ENCODE measurements at regions not wholly inside any gene's neighbourhood (a gene's known extent, or its start where the extent isn't known, plus 50 kb on each side); places are given as distances from the start of the nearest gene placed in this dataset.
"Not testable (repeated sequence)": the region's sequence is repeated elsewhere in the genome, so short reads cannot be mapped to it uniquely, and the experiment has no call there.

DNA sequence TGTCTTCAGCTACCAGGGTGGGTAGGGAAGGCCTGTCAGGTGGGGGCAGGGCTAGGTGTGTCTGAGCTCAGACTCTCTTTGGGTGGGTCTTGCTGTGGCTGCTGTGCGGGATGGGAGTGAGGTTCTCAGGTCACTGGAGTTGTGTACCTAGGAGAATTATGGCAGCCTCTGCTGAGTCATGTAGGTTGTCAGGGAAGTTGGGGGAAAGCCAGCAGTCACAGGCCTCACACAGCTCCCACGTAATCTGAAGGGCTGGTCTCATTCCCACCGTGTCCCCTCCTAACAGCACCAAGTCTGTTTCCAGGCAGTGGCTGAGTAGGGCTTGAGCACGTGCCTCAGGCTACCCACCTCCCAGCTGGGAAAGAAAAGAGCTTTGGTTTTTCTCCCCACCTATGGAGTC lies 67.0 kb downstream of the CHCHD4 start:
- no peak for DNase-seq (ENCODE audit: low read depth in 4 of 4, low spot score in 3 of 4)

DNA sequence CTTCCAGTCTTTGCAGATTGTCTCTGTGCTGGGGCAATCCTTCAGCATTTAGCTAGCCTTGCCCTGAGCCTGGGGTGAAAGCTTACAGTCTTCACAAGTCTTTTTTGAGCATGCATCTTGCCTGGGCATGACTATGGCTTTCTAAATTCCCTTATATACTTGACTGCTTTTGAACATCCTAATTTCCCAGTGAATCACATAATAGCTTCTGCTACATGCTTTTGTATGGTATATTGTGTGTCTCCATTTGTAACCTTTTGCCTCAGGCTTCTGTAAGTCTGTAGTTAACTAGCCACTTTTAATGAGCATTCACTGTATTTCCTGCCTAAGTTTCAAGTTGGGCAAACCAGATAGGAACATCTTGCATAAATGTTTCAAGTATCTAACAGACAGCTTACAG lies 76.8 kb downstream of the CHCHD4 start:
- DNase-seq (ENCODE audit: low read depth in 4 of 4, low spot score in 3 of 4): no peak

DNA sequence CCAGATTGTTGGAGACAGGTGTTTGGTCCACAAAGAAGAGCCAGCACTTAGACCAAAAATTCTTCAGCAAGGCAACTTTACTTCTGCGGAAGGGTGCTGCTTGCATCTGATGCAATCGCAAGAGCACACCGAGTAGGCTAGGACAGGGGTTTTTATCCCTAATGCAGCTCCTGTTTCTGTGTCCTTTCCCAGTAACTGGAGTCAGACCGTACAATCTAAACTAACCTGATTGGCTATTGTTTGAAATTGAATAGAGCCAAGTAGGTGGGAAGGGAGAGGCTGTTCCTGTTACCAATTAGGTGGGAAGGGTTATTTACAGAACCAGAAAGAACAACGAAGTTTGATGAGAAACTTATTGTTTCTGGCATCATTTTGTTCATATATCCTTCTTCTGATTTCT lies 77.6 kb downstream of the CHCHD4 start:
- no peak for DNase-seq (ENCODE audit: low read depth in 4 of 4, low spot score in 3 of 4)

DNA sequence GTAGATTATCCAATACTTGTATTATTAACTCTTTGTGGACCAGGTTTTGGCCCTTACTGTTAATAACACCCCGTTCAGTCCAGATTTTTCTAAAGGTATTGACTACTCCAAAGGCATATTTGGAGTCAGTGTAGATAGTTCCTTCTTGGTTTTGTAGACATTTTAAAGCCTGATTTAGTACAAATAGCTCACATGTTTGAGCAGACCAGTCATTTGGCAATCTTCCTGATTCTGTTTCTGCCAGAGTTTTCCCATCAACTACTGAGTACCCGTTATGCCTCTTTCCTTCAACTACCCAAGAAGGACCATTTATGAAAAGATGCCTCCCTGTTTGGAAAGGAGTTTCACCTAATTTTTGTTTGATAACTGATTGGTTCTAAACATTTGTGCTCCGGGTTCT lies 82.0 kb downstream of the CHCHD4 start:
- DNase-seq (ENCODE audit: low read depth in 4 of 4, low spot score in 3 of 4): no peak

DNA sequence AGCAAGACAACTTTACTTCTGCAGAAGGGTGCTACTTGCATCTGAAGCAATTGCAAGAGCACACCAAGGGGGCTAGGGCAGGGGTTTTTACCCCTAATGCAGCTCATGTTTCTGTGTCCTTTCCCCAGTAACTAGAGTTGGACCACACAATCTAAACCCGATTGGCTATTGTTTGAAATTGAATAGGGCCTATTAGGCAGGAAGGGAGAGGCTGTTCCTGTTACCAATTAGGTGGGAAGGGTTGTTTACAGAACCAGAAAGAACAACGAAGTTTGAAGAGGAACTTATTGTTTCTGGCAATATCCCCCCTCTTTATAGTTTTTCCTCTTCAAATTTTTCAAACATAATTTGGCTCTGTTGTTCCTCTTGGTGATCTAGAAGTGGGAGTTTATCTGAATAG lies 85.5 kb downstream of the CHCHD4 start:
- no peak for DNase-seq (ENCODE audit: low read depth in 4 of 4, low spot score in 3 of 4)

DNA sequence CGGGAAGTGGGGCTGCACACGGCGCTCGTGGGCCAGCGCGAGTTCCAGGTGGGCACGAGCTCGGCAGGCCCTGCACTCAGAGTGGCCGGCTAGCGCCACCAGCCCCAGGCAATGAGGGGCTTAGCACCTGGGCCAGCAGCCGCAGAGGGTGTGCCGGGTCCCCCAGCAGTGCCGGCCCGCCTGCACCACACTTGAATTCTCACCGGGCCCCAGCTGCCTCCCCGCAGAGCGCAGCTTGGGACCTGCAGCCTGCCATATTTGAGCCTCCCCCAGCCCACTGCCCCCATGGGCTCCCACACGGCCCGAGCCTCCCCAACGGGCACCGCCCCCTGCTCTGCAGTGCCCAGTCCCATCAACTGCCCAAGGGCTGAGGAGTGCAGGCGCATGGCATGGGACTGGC lies 87.5 kb downstream of the CHCHD4 start:
- no peak for DNase-seq (ENCODE audit: low read depth in 4 of 4, low spot score in 3 of 4)

DNA sequence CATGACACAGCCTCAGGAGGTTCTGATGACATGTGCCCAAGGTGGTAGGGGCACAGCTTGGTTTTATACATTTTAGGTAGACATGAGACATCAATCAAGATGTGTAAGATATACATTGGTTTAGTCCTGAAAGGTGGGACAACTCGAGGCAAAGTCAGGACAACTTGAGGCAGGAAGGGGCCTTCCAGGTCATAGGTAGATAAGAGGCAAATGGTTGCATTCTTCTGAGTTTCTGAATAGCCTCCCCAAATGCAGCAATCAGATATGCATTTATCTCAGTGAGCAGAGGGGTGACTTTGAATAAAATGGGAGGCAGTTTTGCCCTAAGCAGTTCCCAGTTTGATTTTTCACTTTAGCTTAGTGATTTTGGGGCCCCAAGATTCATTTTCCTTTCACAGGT lies 91.6 kb downstream of the CHCHD4 start:
- no peak for DNase-seq (ENCODE audit: low read depth in 4 of 4, low spot score in 3 of 4)

DNA sequence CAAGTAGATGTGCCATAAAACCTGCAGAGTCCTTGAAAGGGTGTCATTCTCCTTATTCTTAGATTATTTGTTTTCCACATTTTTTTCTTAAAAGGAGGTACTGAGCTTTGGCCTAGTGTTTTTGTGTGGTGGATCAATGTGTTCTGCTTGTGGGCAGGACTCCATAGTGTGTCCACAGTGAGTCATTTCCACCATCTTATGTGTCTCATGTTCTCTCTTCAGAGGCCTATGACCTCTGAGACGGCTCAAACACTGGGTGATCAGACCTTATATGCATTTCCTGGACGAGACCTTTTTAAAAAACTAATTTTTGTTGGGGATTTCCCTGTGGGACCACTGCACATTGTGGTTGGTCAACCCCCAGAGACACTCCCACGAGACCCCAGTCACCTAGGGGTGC lies 93.4 kb downstream of the CHCHD4 start:
- DNase-seq (ENCODE audit: low read depth in 4 of 4, low spot score in 3 of 4): no peak

DNA sequence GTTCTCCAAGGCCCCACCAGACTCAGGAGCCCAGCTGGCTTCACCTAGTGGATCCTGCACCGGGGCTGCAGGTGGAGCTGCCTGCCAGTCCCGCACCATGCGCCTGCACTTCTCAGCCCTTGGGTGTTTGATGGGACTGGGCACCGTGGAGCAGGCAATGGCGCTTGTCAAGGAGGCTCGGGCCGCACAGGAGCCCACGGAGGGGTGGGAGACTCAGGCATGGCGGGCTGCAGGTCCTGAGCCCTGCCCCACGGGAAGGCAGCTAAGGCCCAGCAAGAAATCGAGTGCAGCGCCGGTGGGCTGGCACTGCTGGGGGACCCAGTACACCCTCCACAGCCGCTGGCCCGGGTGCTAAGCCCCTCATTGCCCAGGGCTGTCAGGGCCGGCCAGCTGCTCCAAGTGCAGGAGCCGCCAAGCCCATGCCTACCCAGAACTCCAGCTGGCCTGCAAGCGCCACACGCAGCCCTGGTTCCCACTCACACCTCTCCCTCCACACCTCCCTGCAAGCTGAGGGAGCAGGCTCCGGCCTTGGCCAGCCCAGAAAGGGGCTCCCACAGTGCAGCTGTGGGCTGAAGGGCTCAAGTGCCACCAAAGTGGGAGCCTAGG lies 95.2 kb downstream of the CHCHD4 start:
- DNase-seq (ENCODE audit: low read depth in 4 of 4, low spot score in 3 of 4): not testable (repeated sequence)

DNA sequence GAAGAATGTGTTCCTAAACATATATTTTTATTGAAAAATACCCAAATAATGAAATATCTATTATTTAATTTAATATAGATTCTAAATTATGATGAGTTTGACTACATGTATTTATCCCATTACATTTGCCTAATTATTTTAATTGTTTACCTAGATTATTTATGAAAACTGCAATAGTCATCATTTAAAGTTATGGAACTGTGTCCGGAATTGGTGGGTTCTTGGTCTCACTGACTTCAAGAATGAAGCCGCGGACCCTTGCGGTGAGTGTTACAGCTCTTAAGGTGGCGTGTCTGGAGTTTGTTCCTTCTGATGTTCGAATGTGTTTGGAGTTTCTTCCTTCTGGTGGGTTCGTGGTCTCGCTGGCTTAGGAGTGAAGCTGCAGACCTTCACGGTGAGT lies 96.5 kb downstream of the CHCHD4 start:
- not testable (repeated sequence) for DNase-seq (ENCODE audit: low read depth in 4 of 4, low spot score in 3 of 4)

DNA sequence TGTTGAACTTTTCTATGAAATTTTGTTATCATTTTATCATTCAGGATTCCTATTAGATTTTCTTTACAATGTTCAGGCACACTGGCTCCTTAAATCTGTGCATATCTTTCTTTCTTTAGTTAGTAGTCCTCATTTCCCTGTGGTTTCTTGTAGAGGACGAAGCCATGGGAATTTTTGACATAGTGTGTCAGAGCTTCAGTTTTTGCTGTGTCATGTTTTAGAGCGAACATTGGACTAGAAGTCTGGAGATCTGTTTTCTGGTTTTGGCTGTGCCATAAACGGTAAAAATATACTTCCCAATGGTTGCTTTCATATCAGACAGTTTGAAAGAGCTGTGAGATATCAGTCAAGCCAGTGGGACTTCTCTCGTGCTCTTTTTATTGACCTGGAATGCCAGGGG lies 105.2 kb downstream of the CHCHD4 start:
- DNase-seq (ENCODE audit: low read depth in 4 of 4, low spot score in 3 of 4): no peak

DNA sequence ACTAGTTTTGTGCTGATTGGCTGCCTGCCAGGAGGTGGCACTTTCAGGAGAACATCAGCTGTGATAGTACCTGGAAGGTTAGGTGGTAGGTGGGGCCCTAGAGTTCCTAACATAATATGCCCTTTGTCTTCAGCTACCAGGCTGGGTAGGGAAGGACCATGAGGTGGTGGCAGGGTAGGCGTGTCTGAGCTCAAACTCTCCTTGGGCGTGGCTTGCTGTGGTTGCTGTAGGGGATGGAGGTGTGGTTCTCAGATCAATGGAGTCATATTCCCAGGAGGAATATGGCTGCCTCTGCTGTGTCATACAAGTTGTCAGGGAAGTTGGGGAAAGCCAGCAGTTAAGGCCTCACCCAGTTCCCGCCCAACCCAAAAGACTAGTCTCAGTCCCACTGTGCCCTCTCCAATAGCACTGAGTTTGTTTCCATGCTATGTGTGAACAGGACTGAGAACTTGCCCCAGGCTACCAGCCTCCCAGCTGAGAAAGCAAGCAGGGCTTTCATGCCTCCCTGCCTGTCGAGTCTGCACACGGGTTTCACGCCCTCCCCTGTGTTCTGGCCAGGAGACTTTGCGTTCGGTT lies 107.7 kb downstream of the CHCHD4 start:
- DNase-seq (ENCODE audit: low read depth in 4 of 4, low spot score in 3 of 4): no peak

DNA sequence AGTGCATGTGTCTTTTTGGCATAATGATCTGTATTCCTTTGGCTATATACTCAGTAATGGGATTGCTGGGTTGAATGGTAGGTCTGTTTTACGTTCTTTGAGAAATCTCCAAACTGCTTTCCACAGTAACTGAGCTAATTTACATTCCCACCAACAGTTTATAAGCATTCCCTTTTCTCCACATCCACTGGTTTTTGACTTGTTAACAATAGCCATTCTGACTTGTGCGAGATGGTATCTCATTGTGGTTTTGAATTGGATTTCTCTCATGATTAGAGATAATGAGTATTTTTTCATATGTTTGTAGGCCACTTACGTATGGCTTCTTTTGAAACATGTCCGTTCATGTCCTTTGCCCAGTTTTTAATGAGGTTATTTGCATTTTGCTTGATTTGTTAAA lies 117.7 kb downstream of the CHCHD4 start:
- no peak for DNase-seq (ENCODE audit: low read depth in 4 of 4, low spot score in 3 of 4)

DNA sequence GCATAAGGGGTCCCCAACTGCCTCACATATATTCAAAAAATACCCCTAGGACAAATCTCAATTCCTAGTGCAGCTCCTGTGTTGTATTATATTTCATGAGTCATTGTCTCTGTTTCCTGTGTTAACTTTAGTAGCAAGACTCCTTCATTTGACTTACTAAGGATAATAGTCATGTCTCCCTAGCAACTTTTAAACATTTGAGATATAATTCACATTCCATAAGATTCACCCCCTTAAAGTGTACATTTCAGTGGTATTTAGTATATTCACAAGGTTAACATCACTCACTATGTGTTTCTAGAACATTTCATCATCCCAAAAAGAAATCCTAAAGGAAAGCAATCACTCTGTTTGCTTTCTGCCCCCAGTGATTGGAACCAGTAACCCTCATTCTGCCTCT lies 121.3 kb upstream of the WNT7A start:
- DNase-seq (ENCODE audit: low read depth in 4 of 4, low spot score in 3 of 4): no peak

DNA sequence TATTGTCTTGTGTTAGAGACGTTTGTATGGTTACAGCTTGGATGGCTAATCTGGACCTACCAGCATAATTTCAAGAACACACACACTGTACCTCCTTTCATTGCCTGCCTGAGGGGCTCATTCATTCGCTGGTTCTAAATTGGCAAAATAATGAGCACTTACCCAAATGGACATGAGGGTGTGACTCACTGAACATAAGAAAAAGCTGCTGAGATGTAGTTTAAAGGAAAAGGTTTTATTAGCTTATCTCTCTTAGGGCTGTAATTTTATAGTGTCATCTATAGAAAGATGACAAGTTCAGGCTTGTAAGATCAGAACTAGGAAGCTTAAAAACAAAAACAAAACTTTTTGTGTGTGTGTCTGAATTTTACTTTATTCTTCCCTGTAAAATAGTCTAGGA lies 120.7 kb upstream of the WNT7A start:
- DNase-seq (ENCODE audit: low read depth in 4 of 4, low spot score in 3 of 4): no peak

DNA sequence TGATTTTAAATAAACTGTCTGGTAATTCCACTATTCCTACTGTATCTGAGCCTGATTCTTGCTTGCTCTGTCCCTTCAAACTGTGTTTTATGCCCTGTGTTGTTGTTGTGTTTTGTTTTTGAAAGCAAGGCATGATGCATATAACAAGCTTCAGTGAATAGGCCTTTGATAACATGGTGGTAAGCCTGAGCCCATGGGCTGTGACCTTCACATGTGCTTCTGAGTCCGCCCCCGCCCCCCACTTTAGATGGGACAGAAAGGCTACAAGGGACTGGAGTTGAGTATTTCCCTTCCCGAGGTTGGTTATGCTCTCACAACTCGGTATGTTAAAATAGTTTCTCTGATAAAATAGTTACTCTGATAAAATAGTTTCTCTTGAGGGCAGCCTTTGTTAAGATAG lies 119.0 kb upstream of the WNT7A start:
- no peak for DNase-seq (ENCODE audit: low read depth in 4 of 4, low spot score in 3 of 4)

DNA sequence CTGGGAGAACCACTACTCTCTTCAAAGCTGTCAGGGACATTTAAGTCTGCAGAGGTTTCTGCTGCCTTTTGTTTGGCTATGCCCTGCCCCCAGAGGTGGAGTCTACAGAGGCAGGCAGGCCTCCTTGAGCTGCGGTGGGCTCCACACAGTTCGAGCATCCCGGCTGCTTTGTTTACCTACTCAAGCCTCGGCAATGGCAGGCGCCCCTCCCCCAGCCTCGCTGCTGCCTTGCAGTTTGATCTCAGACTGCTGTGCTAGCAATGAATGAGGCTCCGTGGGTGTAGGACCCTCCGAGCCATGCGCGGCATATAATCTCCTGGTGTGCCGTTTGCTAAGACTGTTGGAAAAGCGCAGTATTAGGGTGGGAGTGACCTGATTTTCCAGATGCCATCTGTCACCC lies 115.3 kb upstream of the WNT7A start:
- not testable (repeated sequence) for DNase-seq (ENCODE audit: low read depth in 4 of 4, low spot score in 3 of 4)

DNA sequence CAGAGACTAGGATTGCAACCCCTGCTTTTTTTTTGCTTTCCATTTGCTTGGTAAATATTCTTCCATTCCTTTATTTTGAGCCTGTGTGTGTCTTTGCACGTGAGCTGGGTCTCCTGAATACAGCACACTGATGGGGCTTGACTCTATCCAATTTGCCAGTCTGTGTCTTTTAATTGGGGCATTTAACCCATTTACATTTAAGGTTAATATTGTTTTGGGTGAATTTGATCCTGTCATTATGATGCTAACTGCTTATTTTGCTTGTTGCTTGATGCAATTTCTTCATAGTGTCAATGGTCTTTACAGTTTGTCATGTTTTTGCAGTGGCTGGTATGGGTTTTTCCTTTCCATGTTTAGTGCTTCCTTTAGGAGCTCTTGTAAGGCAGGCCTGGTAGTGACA lies 109.1 kb upstream of the WNT7A start:
- not testable (repeated sequence) for DNase-seq (ENCODE audit: low read depth in 4 of 4, low spot score in 3 of 4)

DNA sequence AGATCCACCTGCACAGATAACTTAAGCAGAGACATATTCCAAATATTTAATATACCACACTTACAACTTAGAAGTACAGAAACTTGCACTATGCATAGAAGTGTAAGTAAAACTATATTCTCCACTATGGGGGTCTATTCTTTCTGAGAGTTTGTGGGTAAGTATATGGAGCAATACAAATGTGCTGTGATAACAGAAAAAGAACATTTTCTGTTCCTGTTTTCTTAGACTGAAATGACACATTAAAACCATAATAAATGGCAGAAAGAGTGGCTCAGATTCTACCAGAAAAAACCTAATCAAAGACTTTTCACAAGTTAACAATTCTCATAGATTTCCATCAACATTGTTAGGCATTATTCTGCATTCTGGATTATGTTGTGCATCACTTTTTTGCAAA lies 96.6 kb upstream of the WNT7A start:
- DNase-seq (ENCODE audit: low read depth in 4 of 4, low spot score in 3 of 4): no peak

DNA sequence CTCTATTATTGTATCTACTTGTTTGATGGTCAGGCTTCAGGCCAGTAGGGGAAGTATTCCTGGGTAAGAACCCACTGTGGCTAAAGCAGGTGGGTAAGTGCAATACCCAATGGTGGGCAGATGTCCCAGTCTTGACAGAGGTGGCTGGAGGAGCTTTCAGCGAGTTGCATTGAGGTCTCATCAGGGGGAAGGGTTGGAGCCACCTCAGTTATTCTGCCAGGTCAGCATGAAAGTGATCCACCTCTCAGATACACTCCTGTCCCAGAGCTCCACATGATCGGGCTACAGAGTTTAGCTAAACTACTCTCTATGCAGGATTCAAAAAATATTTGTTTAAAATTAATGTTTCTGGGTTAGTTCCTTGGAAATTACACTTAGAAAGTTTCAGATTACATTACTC lies 95.8 kb upstream of the WNT7A start:
- DNase-seq (ENCODE audit: low read depth in 4 of 4, low spot score in 3 of 4): no peak

DNA sequence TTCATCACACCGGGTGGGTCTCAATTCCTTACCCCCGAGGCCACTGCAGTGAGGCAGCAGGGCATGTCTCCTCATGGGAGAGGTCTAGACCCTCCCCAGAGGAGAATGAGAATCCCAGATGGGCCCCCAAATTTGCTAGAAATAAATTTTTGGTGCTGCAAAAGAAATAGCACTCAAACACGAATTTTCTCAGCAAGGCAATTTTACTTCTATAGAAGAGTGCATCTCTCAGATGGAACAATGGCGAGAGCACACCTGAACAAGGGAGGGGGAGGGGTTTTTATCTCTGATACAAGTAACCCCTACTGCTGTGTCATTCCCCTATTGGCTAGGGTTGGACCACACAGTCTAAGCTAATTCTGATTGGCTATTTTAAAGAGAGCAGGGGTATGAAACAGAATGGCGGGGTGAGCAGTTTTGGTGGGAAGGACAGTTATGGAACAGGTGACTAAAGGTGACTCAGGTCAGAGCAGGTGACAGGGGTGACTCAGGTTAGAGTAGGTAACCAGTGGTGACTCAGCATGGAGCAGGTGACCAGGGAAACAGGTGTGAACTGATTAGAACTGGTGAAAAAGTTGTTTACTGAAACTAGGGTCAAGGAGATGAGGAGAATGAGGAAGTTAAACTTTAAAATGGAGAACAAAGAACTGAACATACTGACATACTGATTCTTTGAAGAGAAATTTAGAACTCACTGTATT lies 93.0 kb upstream of the WNT7A start:
- DNase-seq (ENCODE audit: low read depth in 4 of 4, low spot score in 3 of 4): no peak

DNA sequence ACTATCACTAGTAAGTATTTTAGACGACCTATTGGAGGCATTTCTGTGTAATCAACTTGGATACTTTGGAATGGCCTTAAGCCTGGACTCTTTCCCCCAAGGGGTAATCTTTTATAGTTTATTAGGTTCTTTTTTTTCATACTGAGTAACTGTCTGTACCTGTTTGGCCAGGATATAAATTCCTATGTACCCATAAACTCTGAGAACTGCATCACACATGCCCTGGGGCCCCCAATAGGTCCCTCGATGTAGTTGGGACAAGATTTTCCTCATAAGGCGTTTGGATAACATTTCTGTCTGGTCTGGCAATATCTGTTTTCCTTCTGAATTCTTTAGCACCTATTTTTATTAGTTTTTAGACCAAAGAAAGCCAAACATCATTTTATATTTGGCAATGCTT lies 86.4 kb upstream of the WNT7A start:
- DNase-seq (ENCODE audit: low read depth in 4 of 4, low spot score in 3 of 4): no peak

Measured in left renal pelvis (tissue), 4 donors.